ENCODE measurements at regions not wholly inside any gene's neighbourhood (a gene's known extent, or its start where the extent isn't known, plus 50 kb on each side); places are given as distances from the start of the nearest gene placed in this dataset.
"Not testable (repeated sequence)": the region's sequence is repeated elsewhere in the genome, so short reads cannot be mapped to it uniquely, and the experiment has no call there.

- Histone ChIP-seq H3K9me3 (ENCODE audit: insufficient read depth, low read length, severe bottlenecking) (no peaks in the 10 kb centered on the region), H3K27ac (ENCODE audit: low read length) (no peak overlapping the region), H2AFZ (ENCODE audit: low read depth, low read length) (no peak overlapping the region), H3K36me3 (ENCODE audit: insufficient read depth, low read length) (no peaks in the 10 kb centered on the region), H3K9ac (ENCODE audit: low read depth, low read length) (no peak overlapping the region), H3K4me2 (ENCODE audit: insufficient read depth, low read length) (no peak overlapping the region), H3K79me2 (ENCODE audit: insufficient read depth, low read length) (no peaks in the 10 kb centered on the region), H3K4me3 (ENCODE audit: low read depth in 1 of 2, low read length in 2 of 2) (no peak overlapping the region), H4K20me1 (ENCODE audit: insufficient read depth, low read length) (no peaks in the 10 kb centered on the region), H3K4me1 (ENCODE audit: insufficient read depth, low read length) (no peaks in the 10 kb centered on the region), H3K27me3 (ENCODE audit: insufficient read depth, low read length, poor library complexity) (no peaks in the 10 kb centered on the region)
- ATAC-seq (ENCODE audit: insufficient read depth, low read depth) = no peak
- no peak for TF ChIP-seq EZH2 (IDR thresholded peaks at IDR 0.05; ENCODE audit: borderline replicate concordance, low read depth, low read length, severe bottlenecking)
- TF ChIP-seq, protein P1, sequence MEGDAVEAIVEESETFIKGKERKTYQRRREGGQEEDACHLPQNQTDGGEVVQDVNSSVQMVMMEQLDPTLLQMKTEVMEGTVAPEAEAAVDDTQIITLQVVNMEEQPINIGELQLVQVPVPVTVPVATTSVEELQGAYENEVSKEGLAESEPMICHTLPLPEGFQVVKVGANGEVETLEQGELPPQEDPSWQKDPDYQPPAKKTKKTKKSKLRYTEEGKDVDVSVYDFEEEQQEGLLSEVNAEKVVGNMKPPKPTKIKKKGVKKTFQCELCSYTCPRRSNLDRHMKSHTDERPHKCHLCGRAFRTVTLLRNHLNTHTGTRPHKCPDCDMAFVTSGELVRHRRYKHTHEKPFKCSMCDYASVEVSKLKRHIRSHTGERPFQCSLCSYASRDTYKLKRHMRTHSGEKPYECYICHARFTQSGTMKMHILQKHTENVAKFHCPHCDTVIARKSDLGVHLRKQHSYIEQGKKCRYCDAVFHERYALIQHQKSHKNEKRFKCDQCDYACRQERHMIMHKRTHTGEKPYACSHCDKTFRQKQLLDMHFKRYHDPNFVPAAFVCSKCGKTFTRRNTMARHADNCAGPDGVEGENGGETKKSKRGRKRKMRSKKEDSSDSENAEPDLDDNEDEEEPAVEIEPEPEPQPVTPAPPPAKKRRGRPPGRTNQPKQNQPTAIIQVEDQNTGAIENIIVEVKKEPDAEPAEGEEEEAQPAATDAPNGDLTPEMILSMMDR (IDR thresholded peaks at IDR 0.05; ENCODE audit: borderline replicate concordance, extremely low read depth, low read length, poor library complexity, severe bottlenecking) = no peak
- DNase-seq = no peak
These were observed 345.9 kb upstream of the ZNF32 start for GRCh38 chr10:43994539-43994938.

- not testable (repeated sequence) for H2AFZ ChIP-seq (ENCODE audit: low read depth, low read length); ATAC-seq (ENCODE audit: insufficient read depth, low read depth); H3K27me3 ChIP-seq (ENCODE audit: insufficient read depth, low read length, poor library complexity); H3K9ac ChIP-seq (ENCODE audit: low read depth, low read length); H3K9me3 ChIP-seq (ENCODE audit: insufficient read depth, low read length, severe bottlenecking); H3K4me3 ChIP-seq (ENCODE audit: low read depth in 1 of 2, low read length in 2 of 2); H3K36me3 ChIP-seq (ENCODE audit: insufficient read depth, low read length); H4K20me1 ChIP-seq (ENCODE audit: insufficient read depth, low read length); H3K27ac ChIP-seq (ENCODE audit: low read length); H3K79me2 ChIP-seq (ENCODE audit: insufficient read depth, low read length); H3K4me2 ChIP-seq (ENCODE audit: insufficient read depth, low read length); H3K4me1 ChIP-seq (ENCODE audit: insufficient read depth, low read length); DNase-seq
These were observed 344.1 kb upstream of the ZNF32 start for GRCh38 chr10:43992816-43993215.

DNA sequence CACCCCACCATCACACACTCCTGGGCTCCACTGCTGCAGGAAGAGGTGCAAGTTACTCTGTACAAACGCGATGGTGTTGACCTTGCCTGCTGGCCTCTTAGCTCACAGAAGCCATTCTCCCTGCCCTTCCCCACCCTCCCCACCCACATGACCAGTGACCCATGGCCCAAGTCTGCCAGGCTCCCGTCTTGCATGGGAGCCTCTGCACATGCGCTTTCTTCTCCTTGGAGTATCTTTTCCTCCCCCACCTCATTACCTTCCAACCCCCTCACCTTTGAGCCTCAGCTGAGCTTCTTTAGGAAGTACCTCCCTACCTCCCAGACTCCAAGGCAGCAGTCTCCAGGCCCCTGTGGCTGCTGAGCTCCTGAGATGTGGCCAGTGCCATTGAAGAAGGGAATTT is 337.7 kb upstream of the ZNF32 start:
- no peak for ATAC-seq (ENCODE audit: insufficient read depth, low read depth)
- no peak overlapping the region for H3K4me2 ChIP-seq (ENCODE audit: insufficient read depth, low read length)
- no peak overlapping the region for H3K4me3 ChIP-seq (ENCODE audit: low read depth in 1 of 2, low read length in 2 of 2)
- H3K9ac ChIP-seq (ENCODE audit: low read depth, low read length) = no peak overlapping the region
- no peaks in the 10 kb centered on the region for H4K20me1 ChIP-seq (ENCODE audit: insufficient read depth, low read length)
- H3K27ac ChIP-seq (ENCODE audit: low read length) = no peak overlapping the region
- no peaks in the 10 kb centered on the region for H3K27me3 ChIP-seq (ENCODE audit: insufficient read depth, low read length, poor library complexity)
- no peaks in the 10 kb centered on the region for H3K9me3 ChIP-seq (ENCODE audit: insufficient read depth, low read length, severe bottlenecking)
- no peaks in the 10 kb centered on the region for H3K79me2 ChIP-seq (ENCODE audit: insufficient read depth, low read length)
- H3K36me3 ChIP-seq (ENCODE audit: insufficient read depth, low read length) = no peaks in the 10 kb centered on the region
- TF ChIP-seq, protein P1 (IDR thresholded peaks at IDR 0.05; ENCODE audit: borderline replicate concordance, extremely low read depth, low read length, poor library complexity, severe bottlenecking) = no peak
- TF ChIP-seq EZH2 (IDR thresholded peaks at IDR 0.05; ENCODE audit: borderline replicate concordance, low read depth, low read length, severe bottlenecking) = no peak
- no peak overlapping the region for H2AFZ ChIP-seq (ENCODE audit: low read depth, low read length)
- H3K4me1 ChIP-seq (ENCODE audit: insufficient read depth, low read length) = no peaks in the 10 kb centered on the region
- no peak for DNase-seq

DNA sequence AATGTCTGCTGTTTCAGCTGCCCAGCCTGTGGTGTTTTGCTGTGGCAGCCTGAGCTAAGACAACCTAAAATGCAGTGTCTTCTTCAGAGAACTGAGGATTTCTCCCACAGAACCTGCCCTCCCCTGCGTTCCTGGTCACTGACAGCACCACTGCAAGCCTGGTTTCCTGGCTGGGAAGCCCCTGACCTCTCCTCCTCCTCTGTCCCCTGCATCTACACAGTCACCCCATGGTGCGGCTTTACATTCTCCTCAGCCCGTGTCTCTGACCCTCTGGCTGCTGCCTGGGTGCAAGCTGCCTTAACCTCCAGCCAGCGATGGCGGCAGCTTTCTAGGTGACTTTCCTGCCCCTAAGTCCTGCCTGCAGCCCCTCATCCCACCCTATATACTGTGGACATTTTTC is 337.3 kb upstream of the ZNF32 start:
- Histone ChIP-seq H3K79me2 (ENCODE audit: insufficient read depth, low read length) (no peaks in the 10 kb centered on the region), H3K4me1 (ENCODE audit: insufficient read depth, low read length) (no peaks in the 10 kb centered on the region), H3K4me2 (ENCODE audit: insufficient read depth, low read length) (no peak overlapping the region), H3K36me3 (ENCODE audit: insufficient read depth, low read length) (no peaks in the 10 kb centered on the region), H2AFZ (ENCODE audit: low read depth, low read length) (no peak overlapping the region), H3K27me3 (ENCODE audit: insufficient read depth, low read length, poor library complexity) (no peaks in the 10 kb centered on the region), H3K4me3 (ENCODE audit: low read depth in 1 of 2, low read length in 2 of 2) (no peak overlapping the region), H3K27ac (ENCODE audit: low read length) (no peak overlapping the region), H4K20me1 (ENCODE audit: insufficient read depth, low read length) (no peaks in the 10 kb centered on the region), H3K9ac (ENCODE audit: low read depth, low read length) (no peak overlapping the region), H3K9me3 (ENCODE audit: insufficient read depth, low read length, severe bottlenecking) (no peaks in the 10 kb centered on the region)
- TF ChIP-seq, protein P1 (IDR thresholded peaks at IDR 0.05; ENCODE audit: borderline replicate concordance, extremely low read depth, low read length, poor library complexity, severe bottlenecking) = no peak
- TF ChIP-seq EZH2 (IDR thresholded peaks at IDR 0.05; ENCODE audit: borderline replicate concordance, low read depth, low read length, severe bottlenecking) = no peak
- no peak for DNase-seq
- no peak for ATAC-seq (ENCODE audit: insufficient read depth, low read depth)
